HG03045 (cell line): ENCODE measurements at regions not wholly inside any gene's neighbourhood (a gene's known extent, or its start where the extent isn't known, plus 50 kb on each side); places are given as distances from the start of the nearest gene placed in this dataset.
"Not testable (repeated sequence)": the region's sequence is repeated elsewhere in the genome, so short reads cannot be mapped to it uniquely, and the experiment has no call there.

Source experiments
- ATAC-seq: cut with Tn5 transposase; IDR thresholded peaks from one replicate; pipeline ENCODE4 v1.9.1; 2021; ENCODE audit warnings: mild to moderate bottlenecking, moderate library complexity; ENCODE audit not compliant: unreplicated experiment

GRCh38 chr5:7269591-7270274 is 126.2 kb upstream of the ADCY2 start:
- ATAC-seq: no peak

- no peak for ATAC-seq
Measured at GRCh38 chr5:7271435-7272084, 124.4 kb upstream of the ADCY2 start.

- ATAC-seq: no peak
Measured at GRCh38 chr5:7272408-7272965, 123.5 kb upstream of the ADCY2 start.

- ATAC-seq: no peak
Measured at GRCh38 chr5:7274203-7274602, 121.7 kb upstream of the ADCY2 start.

GRCh38 chr5:7289634-7290033 is 106.3 kb upstream of the ADCY2 start:
- ATAC-seq: not testable (repeated sequence)

GRCh38 chr5:7297821-7298220 is 98.1 kb upstream of the ADCY2 start:
- not testable (repeated sequence) for ATAC-seq

- ATAC-seq: not testable (repeated sequence)
Measured at GRCh38 chr5:7299731-7300130, 96.2 kb upstream of the ADCY2 start.

GRCh38 chr5:7305000-7305674 is 90.8 kb upstream of the ADCY2 start:
- ATAC-seq: not testable (repeated sequence)

GRCh38 chr5:7306556-7306955 is 89.4 kb upstream of the ADCY2 start:
- ATAC-seq: not testable (repeated sequence)

- ATAC-seq: not testable (repeated sequence)
Measured at GRCh38 chr5:7307709-7308108, 88.2 kb upstream of the ADCY2 start.

- ATAC-seq: not testable (repeated sequence)
Measured at GRCh38 chr5:7309715-7310114, 86.2 kb upstream of the ADCY2 start.

- ATAC-seq: not testable (repeated sequence)
Measured at GRCh38 chr5:7310656-7311055, 85.3 kb upstream of the ADCY2 start.

GRCh38 chr5:7315118-7315517 is 80.8 kb upstream of the ADCY2 start:
- no peak for ATAC-seq

- no peak for ATAC-seq
Measured at GRCh38 chr5:7317751-7318150, 78.2 kb upstream of the ADCY2 start.

- no peak for ATAC-seq
Measured at GRCh38 chr5:7320701-7321301, 75.1 kb upstream of the ADCY2 start.

GRCh38 chr5:7321724-7322123 is 74.2 kb upstream of the ADCY2 start:
- no peak for ATAC-seq

GRCh38 chr5:7324919-7325318 is 71.0 kb upstream of the ADCY2 start:
- ATAC-seq: no peak

GRCh38 chr5:7325975-7326913 is 69.7 kb upstream of the ADCY2 start:
- ATAC-seq: no peak

GRCh38 chr5:7329141-7329540 is 66.8 kb upstream of the ADCY2 start:
- ATAC-seq: no peak

GRCh38 chr5:7329712-7330111 is 66.2 kb upstream of the ADCY2 start:
- ATAC-seq: no peak
